A549 (cell line): ENCODE measurements at regions not wholly inside any gene's neighbourhood (a gene's known extent, or its start where the extent isn't known, plus 50 kb on each side); places are given as distances from the start of the nearest gene placed in this dataset.

Experiments
- CBX8 ChIP-seq: fragments of 200-600 bp; sonication (generic); IDR thresholded peaks from 2 replicates; pipeline ENCODE4 v1.6.1; 2016
- CTCF ChIP-seq: fragments of >200 bp; sonication (Bioruptor Twin); formaldehyde crosslinking; IDR thresholded peaks from 3 replicates; pipeline ENCODE4 v1.5.1; 2016
- EP300 ChIP-seq, 2 experiments: fragments of >200 bp; sonication (Bioruptor Twin); formaldehyde crosslinking; IDR thresholded peaks; 2 replicates in 1 of 2; 3 replicates in 1 of 2; pipeline ENCODE4 v1.6.1; 2016 to 2017
- JUN ChIP-seq, 2 experiments: fragments of >200 bp; sonication (Bioruptor Twin); formaldehyde crosslinking; IDR thresholded peaks; 2 replicates in 1 of 2; 3 replicates in 1 of 2; pipeline ENCODE4 v1.6.1; 2016 to 2017
- KDM1A ChIP-seq: fragments of 200-600 bp; sonication (generic); IDR thresholded peaks from 2 replicates; pipeline ENCODE4 v1.6.1; 2016; ENCODE audit warnings: low read depth, mild to moderate bottlenecking
- KDM5A ChIP-seq: fragments of 200-600 bp; sonication (generic); IDR thresholded peaks from 2 replicates; pipeline ENCODE4 v1.6.1; 2016; ENCODE audit warnings: antibody characterized with exemption, mild to moderate bottlenecking
- MYC ChIP-seq: IDR thresholded peaks from 2 replicates; pipeline ENCODE4 v1.6.1; 2012; ENCODE audit warnings: mild to moderate bottlenecking, inconsistent platforms, low read length, improper control_type of control experiment, borderline replicate concordance
- PHF8 ChIP-seq: fragments of 200-600 bp; sonication (generic); IDR thresholded peaks from 2 replicates; pipeline ENCODE4 v1.6.1; 2016; ENCODE audit warnings: low read depth, mild to moderate bottlenecking, antibody characterized with exemption, moderate library complexity, borderline replicate concordance
- POLR2A ChIP-seq: IDR thresholded peaks from 2 replicates; pipeline ENCODE4 v1.6.1; 2012; ENCODE audit warnings: mild to moderate bottlenecking, low read length
- RAD21 ChIP-seq, 2 experiments: fragments of >200 bp in 1 of 2; sonication (Bioruptor Twin) in 1 of 2; formaldehyde crosslinking in 1 of 2; IDR thresholded peaks in 1 of 2; conservative IDR thresholded peaks in 1 of 2; 2 replicates in 1 of 2; 3 replicates in 1 of 2; pipeline ENCODE4 v1.6.1; 2012 to 2018; ENCODE audit warnings: inconsistent platforms in 1 of 2
- REST ChIP-seq: fragments of 200-600 bp; sonication (generic); IDR thresholded peaks from 2 replicates; pipeline ENCODE4 v1.6.1; 2016; ENCODE audit warnings: antibody characterized with exemption, mild to moderate bottlenecking, moderate library complexity
- RFX5 ChIP-seq: fragments of 450-650 bp; IDR thresholded peaks from 2 replicates; pipeline ENCODE4 v1.7.1; 2014; ENCODE audit warnings: antibody characterized with exemption, mild to moderate bottlenecking, moderate library complexity
- RNF2 ChIP-seq: fragments of 200-600 bp; sonication (generic); IDR thresholded peaks from 2 replicates; pipeline ENCODE4 v1.6.1; 2016; ENCODE audit warnings: low read depth, mild to moderate bottlenecking, antibody characterized with exemption, moderate library complexity, borderline replicate concordance
- USF2 ChIP-seq: fragments of 450-650 bp; IDR thresholded peaks from 2 replicates; pipeline ENCODE4 v1.6.1; 2014; ENCODE audit warnings: antibody characterized with exemption

GRCh38 chr3:102106416-102107097 is 257.2 kb downstream of the NFKBIZ start:
- TF ChIP-seq CTCF (no peak), KDM1A (no peak), USF2 (no peak), CBX8 (no peak), MYC (no peak), REST (no peak), PHF8 (no peak), EP300 (IDR thresholded peaks at IDR 0.05) (no peak), POLR2A (no peak), RAD21 (conservative IDR thresholded peaks at IDR 0.05 in 1 of 2, IDR thresholded peaks at IDR 0.05 in 1 of 2) (no peak), RFX5 (no peak), JUN (IDR thresholded peaks at IDR 0.05) (no peak), KDM5A (no peak), RNF2 (no peak)
